Posterior vena cava (tissue), 2 donors: ENCODE measurements at regions not wholly inside any gene's neighbourhood (a gene's known extent, or its start where the extent isn't known, plus 50 kb on each side); places are given as distances from the start of the nearest gene placed in this dataset.

Source experiments
- DNase-seq: peaks from one replicate; pipeline ENCODE4 v3.0.0-alpha.2; 2020; ENCODE audit warnings: low spot score
- intact Hi-C, 2 donors: fragments of 100-400 bp; cut with DNase I; formaldehyde crosslinking; loops; one replicate each; pipeline versions ENCODE4 v1.14.1 to v1.14.2; 2022 to 2023
- donor health status: DM: yes; HTN: yes; CAD: no.
- donor health status: DM: yes; HTN: yes; CAD: no.

GRCh38 chr12:90301095-90301494 lies 592.5 kb upstream of the ATP2B1 start:
- DNase-seq, result no peak
- intact Hi-C loops, result no loop called here

- no peak for DNase-seq
- intact Hi-C loops, result no loop called here
Observed at GRCh38 chr12:90299666-90300065, 591.0 kb upstream of the ATP2B1 start.

- DNase-seq, result no peak
- intact Hi-C loops, result no loop called here
Observed at GRCh38 chr12:90299121-90299520, 590.5 kb upstream of the ATP2B1 start.

- intact Hi-C loops, result no loop called here
- no peak for DNase-seq
Observed at GRCh38 chr12:90298289-90298948, 589.8 kb upstream of the ATP2B1 start.

- DNase-seq, result no peak
- intact Hi-C loops, result no loop called here
Observed at GRCh38 chr12:90295858-90296257, 587.2 kb upstream of the ATP2B1 start.

- intact Hi-C loops, result no loop called here
- no peak for DNase-seq
Observed at GRCh38 chr12:90292183-90292582, 583.5 kb upstream of the ATP2B1 start.

- intact Hi-C loops, result no loop called here
- no peak for DNase-seq
Observed at GRCh38 chr12:90290980-90291975, 582.6 kb upstream of the ATP2B1 start.

GRCh38 chr12:90287585-90287984 lies 578.9 kb upstream of the ATP2B1 start:
- DNase-seq, result no peak

GRCh38 chr12:90281154-90281868 lies 572.7 kb upstream of the ATP2B1 start:
- no peak for DNase-seq
- intact Hi-C loops, result no loop called here

More at GRCh38 chr12:90287585-90287984, 578.9 kb upstream of the ATP2B1 start:
- intact Hi-C loops, result no loop called here

- DNase-seq, result no peak
- intact Hi-C loops, result no loop called here
Observed at GRCh38 chr12:90280564-90281058, 572.0 kb upstream of the ATP2B1 start.

- intact Hi-C loops, result no loop called here
Observed at GRCh38 chr12:90280033-90280432, 571.4 kb upstream of the ATP2B1 start.

GRCh38 chr12:90275088-90275487 lies 566.5 kb upstream of the ATP2B1 start:
- DNase-seq, result no peak
- intact Hi-C loops, result no loop called here

More at GRCh38 chr12:90280033-90280432, 571.4 kb upstream of the ATP2B1 start:
- no peak for DNase-seq

- DNase-seq, result no peak
- intact Hi-C loops, result no loop called here
Observed at GRCh38 chr12:90274407-90274806, 565.8 kb upstream of the ATP2B1 start.

- intact Hi-C loops, result no loop called here
- no peak for DNase-seq
Observed at GRCh38 chr12:90268574-90268973, 559.9 kb upstream of the ATP2B1 start.

GRCh38 chr12:90262251-90262650 lies 553.6 kb upstream of the ATP2B1 start:
- no peak for DNase-seq
- intact Hi-C loops, result loop anchor here in 1 of 2 donors (5.0 kb wide), 1 partner anchor 710 kb away; no protein-coding TSS in a partner anchor

- DNase-seq, result no peak
- intact Hi-C loops, result loop anchor here in 1 of 2 donors (5.0 kb wide), 1 partner anchor 709 kb away; no protein-coding TSS in a partner anchor
Observed at GRCh38 chr12:90261283-90261682, 552.6 kb upstream of the ATP2B1 start.

- DNase-seq, result no peak
- intact Hi-C loops, result loop anchor here in 1 of 2 donors (5.0 kb wide), 1 partner anchor 708 kb away; no protein-coding TSS in a partner anchor
Observed at GRCh38 chr12:90260136-90260535, 551.5 kb upstream of the ATP2B1 start.

- intact Hi-C loops, result no loop called here
- no peak for DNase-seq
Observed at GRCh38 chr12:90257927-90258624, 549.4 kb upstream of the ATP2B1 start.

GRCh38 chr12:90254796-90255195 lies 546.2 kb upstream of the ATP2B1 start:
- intact Hi-C loops, result no loop called here
- no peak for DNase-seq
